ENCODE measurements at regions not wholly inside any gene's neighbourhood (a gene's known extent, or its start where the extent isn't known, plus 50 kb on each side); places are given as distances from the start of the nearest gene placed in this dataset.
A peak's percentile ranks its signal among the peaks of the same experiment; 100 is the strongest.
"Not testable (repeated sequence)": the region's sequence is repeated elsewhere in the genome, so short reads cannot be mapped to it uniquely, and the experiment has no call there.

- TF ChIP-seq EZH2 (IDR thresholded peaks at IDR 0.05; ENCODE audit: insufficient read depth, low read length), result not testable (repeated sequence)
- TF ChIP-seq, protein P1, sequence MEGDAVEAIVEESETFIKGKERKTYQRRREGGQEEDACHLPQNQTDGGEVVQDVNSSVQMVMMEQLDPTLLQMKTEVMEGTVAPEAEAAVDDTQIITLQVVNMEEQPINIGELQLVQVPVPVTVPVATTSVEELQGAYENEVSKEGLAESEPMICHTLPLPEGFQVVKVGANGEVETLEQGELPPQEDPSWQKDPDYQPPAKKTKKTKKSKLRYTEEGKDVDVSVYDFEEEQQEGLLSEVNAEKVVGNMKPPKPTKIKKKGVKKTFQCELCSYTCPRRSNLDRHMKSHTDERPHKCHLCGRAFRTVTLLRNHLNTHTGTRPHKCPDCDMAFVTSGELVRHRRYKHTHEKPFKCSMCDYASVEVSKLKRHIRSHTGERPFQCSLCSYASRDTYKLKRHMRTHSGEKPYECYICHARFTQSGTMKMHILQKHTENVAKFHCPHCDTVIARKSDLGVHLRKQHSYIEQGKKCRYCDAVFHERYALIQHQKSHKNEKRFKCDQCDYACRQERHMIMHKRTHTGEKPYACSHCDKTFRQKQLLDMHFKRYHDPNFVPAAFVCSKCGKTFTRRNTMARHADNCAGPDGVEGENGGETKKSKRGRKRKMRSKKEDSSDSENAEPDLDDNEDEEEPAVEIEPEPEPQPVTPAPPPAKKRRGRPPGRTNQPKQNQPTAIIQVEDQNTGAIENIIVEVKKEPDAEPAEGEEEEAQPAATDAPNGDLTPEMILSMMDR (IDR thresholded peaks at IDR 0.05; ENCODE audit: insufficient read depth, low read depth, low read length), result peak; percentile 23
Measured at GRCh38 chr7:6938284-6938683, 112.2 kb upstream of the CCZ1B start.

All from astrocyte (in vitro differentiated cells and primary cell).